Sigmoid colon (tissue), 4 donors: ENCODE measurements at regions not wholly inside any gene's neighbourhood (a gene's known extent, or its start where the extent isn't known, plus 50 kb on each side); places are given as distances from the start of the nearest gene placed in this dataset.

Source experiments
- EP300 ChIP-seq, 4 donors: sonication (generic); formaldehyde crosslinking; IDR thresholded peaks; one replicate each; pipeline ENCODE4 v1.6.1; 2017; ENCODE audit warnings: antibody characterized with exemption in 4 of 4
- POLR2A ChIP-seq, 2 donors: fragments of 450-650 bp; IDR thresholded peaks; one replicate each; pipeline ENCODE4 v1.6.1; 2016; ENCODE audit warnings: antibody characterized with exemption in 2 of 2, mild to moderate bottlenecking in 2 of 2, moderate library complexity in 2 of 2
- POLR2AphosphoS5 ChIP-seq, 4 donors: sonication (generic); formaldehyde crosslinking; IDR thresholded peaks; one replicate each; pipeline ENCODE4 v1.6.1; 2017; ENCODE audit warnings: antibody characterized with exemption in 4 of 4
- TF ChIP-seq, protein P1 (sequence below), 4 experiments: fragments of 450-650 bp in 3 of 4; fragments of 200-600 bp in 1 of 4; IDR thresholded peaks; one replicate each; pipeline ENCODE4 v1.5.1; 2016 to 2019; ENCODE audit warnings: antibody characterized with exemption in 4 of 4, mild to moderate bottlenecking in 3 of 4, moderate library complexity in 2 of 4

DNA sequence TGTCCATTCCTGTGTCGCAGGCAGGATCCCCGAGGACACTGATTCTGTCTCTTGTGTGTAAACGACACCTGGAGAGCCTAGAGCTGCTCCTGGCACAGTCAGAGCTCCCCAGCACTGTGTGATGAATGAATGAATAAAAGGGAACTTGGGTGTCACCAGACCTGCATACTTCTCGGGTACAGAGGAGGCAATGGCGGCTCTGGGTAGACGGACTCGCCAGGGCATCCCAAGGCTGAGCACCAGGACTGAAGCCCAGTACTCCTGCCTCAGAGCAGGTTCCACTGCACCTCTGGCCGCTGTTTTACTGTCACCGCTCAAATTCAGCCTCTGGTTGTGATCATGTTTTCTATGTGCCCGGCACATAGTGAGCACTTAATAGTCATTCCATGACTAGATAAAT, 255.8 kb downstream of the GLRX3 start:
- TF ChIP-seq, protein P1, sequence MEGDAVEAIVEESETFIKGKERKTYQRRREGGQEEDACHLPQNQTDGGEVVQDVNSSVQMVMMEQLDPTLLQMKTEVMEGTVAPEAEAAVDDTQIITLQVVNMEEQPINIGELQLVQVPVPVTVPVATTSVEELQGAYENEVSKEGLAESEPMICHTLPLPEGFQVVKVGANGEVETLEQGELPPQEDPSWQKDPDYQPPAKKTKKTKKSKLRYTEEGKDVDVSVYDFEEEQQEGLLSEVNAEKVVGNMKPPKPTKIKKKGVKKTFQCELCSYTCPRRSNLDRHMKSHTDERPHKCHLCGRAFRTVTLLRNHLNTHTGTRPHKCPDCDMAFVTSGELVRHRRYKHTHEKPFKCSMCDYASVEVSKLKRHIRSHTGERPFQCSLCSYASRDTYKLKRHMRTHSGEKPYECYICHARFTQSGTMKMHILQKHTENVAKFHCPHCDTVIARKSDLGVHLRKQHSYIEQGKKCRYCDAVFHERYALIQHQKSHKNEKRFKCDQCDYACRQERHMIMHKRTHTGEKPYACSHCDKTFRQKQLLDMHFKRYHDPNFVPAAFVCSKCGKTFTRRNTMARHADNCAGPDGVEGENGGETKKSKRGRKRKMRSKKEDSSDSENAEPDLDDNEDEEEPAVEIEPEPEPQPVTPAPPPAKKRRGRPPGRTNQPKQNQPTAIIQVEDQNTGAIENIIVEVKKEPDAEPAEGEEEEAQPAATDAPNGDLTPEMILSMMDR (IDR thresholded peaks at IDR 0.05), result no peak
- TF ChIP-seq POLR2A (IDR thresholded peaks at IDR 0.05) (no peak), EP300 (IDR thresholded peaks at IDR 0.05) (no peak), POLR2AphosphoS5 (IDR thresholded peaks at IDR 0.05) (no peak)
